ENCODE measurements at regions not wholly inside any gene's neighbourhood (a gene's known extent, or its start where the extent isn't known, plus 50 kb on each side); places are given as distances from the start of the nearest gene placed in this dataset.

DNA sequence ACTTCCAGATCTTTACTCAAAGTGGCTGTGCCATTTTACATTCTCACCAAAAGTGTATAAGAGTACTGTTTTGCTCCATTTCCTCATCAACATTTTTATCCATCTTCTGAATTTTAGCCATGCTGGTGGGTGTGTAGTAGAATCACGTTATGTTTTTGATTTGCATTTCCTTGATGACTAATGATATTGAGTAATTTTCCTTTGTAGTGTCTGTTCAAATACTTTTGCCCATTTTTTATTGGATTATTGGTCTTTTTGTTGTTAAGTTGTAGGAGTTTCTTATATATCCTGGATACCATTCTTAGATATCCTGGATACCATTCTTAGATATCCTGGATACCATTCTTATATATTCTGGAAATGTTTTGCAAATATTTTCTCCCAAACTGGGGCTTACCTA, 344.9 kb downstream of the LRRC3B start:
- TF ChIP-seq SIN3A (IDR thresholded peaks at IDR 0.05; ENCODE audit: borderline replicate concordance, insufficient read depth, low read length) = no peak
- no peak for TF ChIP-seq TAF1 (IDR thresholded peaks at IDR 0.05; ENCODE audit: borderline replicate concordance, insufficient read depth, low read length)
- TF ChIP-seq, protein P1, sequence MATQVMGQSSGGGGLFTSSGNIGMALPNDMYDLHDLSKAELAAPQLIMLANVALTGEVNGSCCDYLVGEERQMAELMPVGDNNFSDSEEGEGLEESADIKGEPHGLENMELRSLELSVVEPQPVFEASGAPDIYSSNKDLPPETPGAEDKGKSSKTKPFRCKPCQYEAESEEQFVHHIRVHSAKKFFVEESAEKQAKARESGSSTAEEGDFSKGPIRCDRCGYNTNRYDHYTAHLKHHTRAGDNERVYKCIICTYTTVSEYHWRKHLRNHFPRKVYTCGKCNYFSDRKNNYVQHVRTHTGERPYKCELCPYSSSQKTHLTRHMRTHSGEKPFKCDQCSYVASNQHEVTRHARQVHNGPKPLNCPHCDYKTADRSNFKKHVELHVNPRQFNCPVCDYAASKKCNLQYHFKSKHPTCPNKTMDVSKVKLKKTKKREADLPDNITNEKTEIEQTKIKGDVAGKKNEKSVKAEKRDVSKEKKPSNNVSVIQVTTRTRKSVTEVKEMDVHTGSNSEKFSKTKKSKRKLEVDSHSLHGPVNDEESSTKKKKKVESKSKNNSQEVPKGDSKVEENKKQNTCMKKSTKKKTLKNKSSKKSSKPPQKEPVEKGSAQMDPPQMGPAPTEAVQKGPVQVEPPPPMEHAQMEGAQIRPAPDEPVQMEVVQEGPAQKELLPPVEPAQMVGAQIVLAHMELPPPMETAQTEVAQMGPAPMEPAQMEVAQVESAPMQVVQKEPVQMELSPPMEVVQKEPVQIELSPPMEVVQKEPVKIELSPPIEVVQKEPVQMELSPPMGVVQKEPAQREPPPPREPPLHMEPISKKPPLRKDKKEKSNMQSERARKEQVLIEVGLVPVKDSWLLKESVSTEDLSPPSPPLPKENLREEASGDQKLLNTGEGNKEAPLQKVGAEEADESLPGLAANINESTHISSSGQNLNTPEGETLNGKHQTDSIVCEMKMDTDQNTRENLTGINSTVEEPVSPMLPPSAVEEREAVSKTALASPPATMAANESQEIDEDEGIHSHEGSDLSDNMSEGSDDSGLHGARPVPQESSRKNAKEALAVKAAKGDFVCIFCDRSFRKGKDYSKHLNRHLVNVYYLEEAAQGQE (IDR thresholded peaks at IDR 0.05; ENCODE audit: insufficient read depth in 1 of 2, low read depth in 2 of 2, low read length in 2 of 2) = no peak
- no peak for TF ChIP-seq FOXP2 (optimal IDR thresholded peaks at IDR 0.05; ENCODE audit: borderline replicate concordance, extremely low read depth, extremely low read length, insufficient read depth)
- TF ChIP-seq POLR2AphosphoS5 (IDR thresholded peaks at IDR 0.05; ENCODE audit: low read depth, low read length) = no peak

DNA sequence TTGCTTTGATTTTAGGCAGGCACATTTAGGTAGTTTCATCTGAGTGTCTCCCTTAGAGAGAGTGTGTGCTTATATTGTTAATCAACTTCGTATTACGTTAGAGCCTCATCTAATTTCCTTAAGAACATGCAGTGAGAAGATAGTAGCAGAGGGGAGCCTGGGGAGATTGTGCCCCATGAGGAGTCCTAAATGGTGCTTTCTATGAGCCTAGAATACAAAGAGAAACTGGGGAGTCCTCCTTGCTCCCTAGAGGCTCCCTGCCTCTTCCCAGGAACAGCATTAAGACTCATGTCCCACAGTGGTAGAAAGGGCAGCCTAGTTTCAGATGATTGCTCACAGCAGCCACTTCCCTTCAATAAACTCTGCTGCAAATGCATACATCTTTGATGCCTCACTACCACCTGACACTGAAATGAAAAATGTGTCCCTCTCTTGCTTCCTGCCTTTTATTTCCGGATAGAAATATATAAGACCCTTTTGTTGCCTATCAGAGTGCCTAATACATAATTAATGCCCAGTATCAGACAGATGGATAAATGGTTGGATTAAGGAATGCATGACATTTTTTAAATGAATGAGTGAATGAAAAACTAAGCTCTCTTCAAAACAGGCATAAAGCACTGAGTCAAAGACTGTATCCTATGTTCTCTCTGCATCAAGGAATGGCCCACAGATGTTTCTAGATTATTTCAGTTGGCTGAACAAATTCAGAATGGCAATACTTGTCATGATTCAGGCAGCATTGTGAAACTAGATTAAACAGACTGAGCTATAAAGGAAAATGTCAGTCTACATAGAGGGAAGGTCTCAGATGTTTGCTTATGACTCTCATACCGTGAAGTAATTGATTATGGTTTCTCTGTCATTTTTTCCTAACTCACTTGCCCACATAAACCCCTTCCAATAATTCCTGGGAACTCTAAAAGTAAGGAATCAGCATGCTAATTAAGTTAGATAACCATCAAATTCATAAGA, 362.1 kb downstream of the LRRC3B start:
- TF ChIP-seq POLR2AphosphoS5 (IDR thresholded peaks at IDR 0.05; ENCODE audit: low read depth, low read length) = no peak
- TF ChIP-seq SIN3A (IDR thresholded peaks at IDR 0.05; ENCODE audit: borderline replicate concordance, insufficient read depth, low read length) = no peak
- TF ChIP-seq TAF1 (IDR thresholded peaks at IDR 0.05; ENCODE audit: borderline replicate concordance, insufficient read depth, low read length) = no peak
- TF ChIP-seq FOXP2 (optimal IDR thresholded peaks at IDR 0.05; ENCODE audit: borderline replicate concordance, extremely low read depth, extremely low read length, insufficient read depth) = no peak
- TF ChIP-seq, protein P1 (IDR thresholded peaks at IDR 0.05; ENCODE audit: insufficient read depth in 1 of 2, low read depth in 2 of 2, low read length in 2 of 2) = no peak

DNA sequence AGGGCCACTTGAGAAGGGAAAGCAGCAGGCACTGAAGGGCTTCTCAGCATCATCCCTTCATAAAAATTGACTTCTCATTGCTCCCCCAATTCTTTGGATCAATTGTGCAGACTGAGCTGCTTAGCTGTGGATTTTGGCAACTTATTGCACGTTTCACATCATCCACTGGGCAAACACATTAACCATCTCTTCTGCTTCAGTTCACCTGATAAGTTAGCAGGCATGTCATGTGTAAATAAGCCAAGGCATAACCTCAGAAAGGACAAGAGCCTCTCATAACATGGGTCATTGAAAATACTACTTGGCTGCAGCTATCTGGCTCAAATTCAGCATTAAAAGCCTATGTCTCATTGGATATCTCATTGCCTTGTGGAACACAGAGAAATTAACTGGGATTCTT, 366.5 kb downstream of the LRRC3B start:
- TF ChIP-seq SIN3A (IDR thresholded peaks at IDR 0.05; ENCODE audit: borderline replicate concordance, insufficient read depth, low read length) = no peak

DNA sequence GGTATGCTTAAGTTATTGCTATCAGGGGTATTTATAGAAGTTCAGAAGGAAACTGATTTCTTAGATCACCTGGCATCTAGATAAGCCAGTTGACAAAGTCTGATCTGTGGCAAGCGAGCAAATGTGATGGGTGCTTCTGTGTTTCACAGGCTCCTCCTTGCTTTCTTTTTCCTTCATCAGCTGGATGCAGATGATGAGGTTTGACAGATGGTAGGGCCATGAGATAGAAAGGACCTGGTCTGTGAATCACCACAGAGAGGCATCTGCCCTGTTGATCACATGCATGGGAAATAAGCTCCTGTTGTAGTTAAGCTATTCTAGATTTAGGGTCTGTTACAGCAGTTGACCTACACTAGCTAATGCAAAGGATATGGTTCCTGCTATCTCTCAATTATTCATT, 372.0 kb downstream of the NEK10 start:
- TF ChIP-seq TAF1 (IDR thresholded peaks at IDR 0.05; ENCODE audit: borderline replicate concordance, insufficient read depth, low read length) (no peak), POLR2AphosphoS5 (IDR thresholded peaks at IDR 0.05; ENCODE audit: low read depth, low read length) (no peak), SIN3A (IDR thresholded peaks at IDR 0.05; ENCODE audit: borderline replicate concordance, insufficient read depth, low read length) (no peak), FOXP2 (optimal IDR thresholded peaks at IDR 0.05; ENCODE audit: borderline replicate concordance, extremely low read depth, extremely low read length, insufficient read depth) (no peak)
- TF ChIP-seq, protein P1 (IDR thresholded peaks at IDR 0.05; ENCODE audit: insufficient read depth in 1 of 2, low read depth in 2 of 2, low read length in 2 of 2) = no peak

DNA sequence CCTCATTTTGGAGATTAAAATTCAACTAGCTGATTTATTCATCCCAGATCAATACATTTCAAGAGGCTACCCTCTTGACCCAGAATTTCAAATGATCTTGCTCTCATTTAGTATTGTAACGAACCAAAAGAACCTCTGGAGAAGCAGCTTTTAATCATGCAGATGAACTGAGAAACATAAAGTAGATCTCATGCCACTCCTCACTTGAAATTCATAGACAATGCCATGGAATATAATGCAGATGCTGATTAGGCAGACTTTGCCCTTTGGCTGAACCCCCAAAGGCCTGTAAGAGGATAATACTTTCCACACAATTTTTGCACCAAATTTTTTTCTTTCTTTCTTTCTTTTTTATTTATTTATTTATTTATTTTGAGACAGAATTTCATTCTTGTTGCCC, 358.3 kb downstream of the NEK10 start:
- TF ChIP-seq POLR2AphosphoS5 (IDR thresholded peaks at IDR 0.05; ENCODE audit: low read depth, low read length) = no peak
- TF ChIP-seq SIN3A (IDR thresholded peaks at IDR 0.05; ENCODE audit: borderline replicate concordance, insufficient read depth, low read length) = no peak
- TF ChIP-seq FOXP2 (optimal IDR thresholded peaks at IDR 0.05; ENCODE audit: borderline replicate concordance, extremely low read depth, extremely low read length, insufficient read depth) = no peak
- no peak for TF ChIP-seq TAF1 (IDR thresholded peaks at IDR 0.05; ENCODE audit: borderline replicate concordance, insufficient read depth, low read length)
- TF ChIP-seq, protein P1 (IDR thresholded peaks at IDR 0.05; ENCODE audit: insufficient read depth in 1 of 2, low read depth in 2 of 2, low read length in 2 of 2) = no peak
